Endodermal cell (in vitro differentiated cells): ENCODE measurements at regions not wholly inside any gene's neighbourhood (a gene's known extent, or its start where the extent isn't known, plus 50 kb on each side); places are given as distances from the start of the nearest gene placed in this dataset.

Experiments
- DNase-seq: peaks from one replicate; pipeline ENCODE4 v3.0.0-alpha.2; 2017
- H3K27ac ChIP-seq: 2 replicates; pipeline ENCODE4 v1.5.1; 2013; ENCODE audit warnings: mild to moderate bottlenecking, low read depth, low read length, moderate library complexity
- H3K27me3 ChIP-seq: 2 replicates; pipeline ENCODE4 v1.6.1; 2013; ENCODE audit warnings: mild to moderate bottlenecking, low read length, moderate library complexity; ENCODE audit not compliant: insufficient read depth, control insufficient read depth, poor library complexity, severe bottlenecking
- H3K36me3 ChIP-seq: 2 replicates; pipeline ENCODE4 v1.7.0; 2013; ENCODE audit warnings: mild to moderate bottlenecking, low read length, moderate library complexity; ENCODE audit not compliant: control insufficient read depth, insufficient read depth
- H3K4me1 ChIP-seq: one replicate; pipeline ENCODE4 v1.7.0; 2013; ENCODE audit warnings: low read length; ENCODE audit not compliant: control insufficient read depth, insufficient read depth
- H3K4me3 ChIP-seq: 2 replicates; pipeline ENCODE4 v1.5.1; 2013; ENCODE audit warnings: mild to moderate bottlenecking, low read length, moderate library complexity
- H3K9ac ChIP-seq: 2 replicates; pipeline ENCODE4 v1.6.1; 2013; ENCODE audit warnings: mild to moderate bottlenecking, low read length, moderate library complexity; ENCODE audit not compliant: poor library complexity, severe bottlenecking; ENCODE audit errors: extremely low read depth
- H3K9me3 ChIP-seq: 2 replicates; pipeline ENCODE4 v1.6.1; 2013; ENCODE audit warnings: mild to moderate bottlenecking, low read length, moderate library complexity; ENCODE audit not compliant: control insufficient read depth
- H3K27ac Mint-ChIP-seq: 2 replicates; pipeline ENCODE4 v1.8.0; 2020; ENCODE audit warnings: mixed read lengths
- H3K27me3 Mint-ChIP-seq: 2 replicates; pipeline ENCODE4 v1.8.0; 2021; ENCODE audit warnings: mild to moderate bottlenecking, mixed read lengths; ENCODE audit not compliant: insufficient read depth
- H3K36me3 Mint-ChIP-seq: 2 replicates; pipeline ENCODE4 v1.8.0; 2020; ENCODE audit warnings: low read depth, mixed read lengths
- H3K4me1 Mint-ChIP-seq: 2 replicates; pipeline ENCODE4 v1.8.0; 2020; ENCODE audit warnings: mixed read lengths
- H3K4me3 Mint-ChIP-seq: 2 replicates; pipeline ENCODE4 v1.8.0; 2020; ENCODE audit warnings: mild to moderate bottlenecking, moderate library complexity, mixed read lengths
- H3K9me3 Mint-ChIP-seq: 2 replicates; pipeline ENCODE4 v1.8.0; 2020; ENCODE audit warnings: mild to moderate bottlenecking, mixed read lengths
- CTCF ChIP-seq: fragments of 200-600 bp; sonication (generic); conservative IDR thresholded peaks from 2 replicates; pipeline ENCODE4 v1.5.0; 2021; ENCODE audit warnings: antibody characterized with exemption, mild to moderate bottlenecking
- WGBS, 2 experiments: methylation state at CpG; one replicate each; pipeline versions ENCODE4 v1.1.5 to v1.1.7; 2013; ENCODE audit warnings: missing lambda C conversion rate in 2 of 2, mixed read lengths in 1 of 2; ENCODE audit not compliant: insufficient coverage in 1 of 2, insufficient read length in 1 of 2; 5-methylcytosine and 5-hydroxymethylcytosine counted together

GRCh38 chr16:17591655-17592405 is 121.1 kb upstream of the XYLT1 start:
- H3K9ac ChIP-seq, result no peak overlapping the region
- Mint-ChIP-seq H3K4me3 (no peak overlapping the region), H3K27ac (no peak overlapping the region), H3K36me3 (no peaks in the 10 kb centered on the region), H3K9me3 (no peaks in the 10 kb centered on the region), H3K27me3 (peaks cover 12% of the 10 kb centered on the region), H3K4me1 (no peaks in the 10 kb centered on the region)
- peaks cover 3% of the 10 kb centered on the region for H3K9me3 ChIP-seq
- H3K27me3 ChIP-seq, result no peaks in the 10 kb centered on the region
- 94 to 95% methylated on average over 8 to 9 of the region's 12 CpGs for WGBS, 2 experiments
- TF ChIP-seq CTCF, result no peak
- no peak overlapping the region for H3K27ac ChIP-seq
- H3K36me3 ChIP-seq, result no peaks in the 10 kb centered on the region
- no peak for DNase-seq
- no peak overlapping the region for H3K4me3 ChIP-seq
- H3K4me1 ChIP-seq, result no peaks in the 10 kb centered on the region

- no peaks in the 10 kb centered on the region for H3K36me3 Mint-ChIP-seq
- WGBS, 2 experiments, result 92 to 93% methylated on average over 8 to 9 of the region's 9 CpGs
These were observed 120.2 kb upstream of the XYLT1 start for GRCh38 chr16:17590711-17591654.

More at GRCh38 chr16:17590711-17591654, 120.2 kb upstream of the XYLT1 start:
- no peaks in the 10 kb centered on the region for H3K27me3 ChIP-seq
- no peaks in the 10 kb centered on the region for H3K4me1 Mint-ChIP-seq
- no peak overlapping the region for H3K9ac ChIP-seq
- H3K27me3 Mint-ChIP-seq, result peaks cover 12% of the 10 kb centered on the region
- no peaks in the 10 kb centered on the region for H3K4me1 ChIP-seq
- no peak for DNase-seq
- no peak overlapping the region for H3K4me3 Mint-ChIP-seq
- H3K36me3 ChIP-seq, result no peaks in the 10 kb centered on the region
- no peak overlapping the region for H3K27ac ChIP-seq
- H3K27ac Mint-ChIP-seq, result no peak overlapping the region
- peaks cover 5% of the 10 kb centered on the region for H3K9me3 ChIP-seq
- no peak for TF ChIP-seq CTCF
- H3K9me3 Mint-ChIP-seq, result no peaks in the 10 kb centered on the region
- no peak overlapping the region for H3K4me3 ChIP-seq
